ENCODE measurements at regions not wholly inside any gene's neighbourhood (a gene's known extent, or its start where the extent isn't known, plus 50 kb on each side); places are given as distances from the start of the nearest gene placed in this dataset.

- DNase-seq (ENCODE audit: extremely low spot score), result no peak
- CTCF ChIA-PET, result no interaction called here
- POLR2A ChIA-PET, result no interaction called here
- no peak for TF ChIP-seq CTCF (IDR thresholded peaks at IDR 0.05; ENCODE audit: control extremely low read depth, extremely low read depth, low read depth, missing control alignments)
Measured at GRCh38 chr9:120045011-120045410, 535.0 kb downstream of the CDK5RAP2 start.

- CTCF ChIA-PET, result no interaction called here
- POLR2A ChIA-PET, result no interaction called here
- no peak for TF ChIP-seq CTCF (IDR thresholded peaks at IDR 0.05; ENCODE audit: control extremely low read depth, extremely low read depth, low read depth, missing control alignments)
- DNase-seq (ENCODE audit: extremely low spot score), result no peak
Measured at GRCh38 chr9:120043448-120043847, 536.5 kb downstream of the CDK5RAP2 start.

- TF ChIP-seq CTCF (IDR thresholded peaks at IDR 0.05; ENCODE audit: control extremely low read depth, extremely low read depth, low read depth, missing control alignments), result no peak
- CTCF ChIA-PET, result no interaction called here
- no peak for DNase-seq (ENCODE audit: extremely low spot score)
- POLR2A ChIA-PET, result no interaction called here
Measured at GRCh38 chr9:120040896-120041295, 539.1 kb downstream of the CDK5RAP2 start.

- no peak for TF ChIP-seq CTCF (IDR thresholded peaks at IDR 0.05; ENCODE audit: control extremely low read depth, extremely low read depth, low read depth, missing control alignments)
- DNase-seq (ENCODE audit: extremely low spot score), result no peak
- CTCF ChIA-PET, result no interaction called here
- POLR2A ChIA-PET, result no interaction called here
Measured at GRCh38 chr9:120038342-120038741, 541.6 kb downstream of the CDK5RAP2 start.

- ChIA-PET POLR2A (no interaction called here), CTCF (no interaction called here)
- no peak for TF ChIP-seq CTCF (IDR thresholded peaks at IDR 0.05; ENCODE audit: control extremely low read depth, extremely low read depth, low read depth, missing control alignments)
- DNase-seq (ENCODE audit: extremely low spot score), result no peak
Measured at GRCh38 chr9:120032639-120033038, 547.3 kb downstream of the CDK5RAP2 start.

- ChIA-PET POLR2A (no interaction called here), CTCF (no interaction called here)
- DNase-seq (ENCODE audit: extremely low spot score), result no peak
- TF ChIP-seq CTCF (IDR thresholded peaks at IDR 0.05; ENCODE audit: control extremely low read depth, extremely low read depth, low read depth, missing control alignments), result no peak
Measured at GRCh38 chr9:120030847-120031246, 549.1 kb downstream of the CDK5RAP2 start.

GRCh38 chr9:120018550-120018949 lies 561.4 kb downstream of the CDK5RAP2 start:
- TF ChIP-seq CTCF (IDR thresholded peaks at IDR 0.05; ENCODE audit: control extremely low read depth, extremely low read depth, low read depth, missing control alignments), result no peak
- ChIA-PET CTCF (interaction anchor here (0.6 to 1.5 kb wide), 3 partner anchors 13 to 1844 kb away, joined by 3 read pairs; no protein-coding TSS in a partner anchor), POLR2A (no interaction called here)
- no peak for DNase-seq (ENCODE audit: extremely low spot score)
